SK-N-SH (cell line): ENCODE measurements at regions not wholly inside any gene's neighbourhood (a gene's known extent, or its start where the extent isn't known, plus 50 kb on each side); places are given as distances from the start of the nearest gene placed in this dataset.

Source experiments
- CTCF ChIA-PET: fragments of 300-600, 350-600 bp; formaldehyde crosslinking; extraction: SDS; loops from one replicate; lab custom pipeline; 2021; lab: Yijun Ruan, JAX
- POLR2A ChIA-PET: fragments of 350-600 bp; sonication (Branson Sonifier 250); formaldehyde crosslinking; extraction: SDS; loops from one replicate; lab custom pipeline; 2020; ENCODE audit warnings: antibody characterized with exemption, inconsistent platforms; lab: Yijun Ruan, JAX
- DNase-seq: peaks from one replicate; pipeline ENCODE4 v3.0.0; 2012
- H2AFZ ChIP-seq: fragments of 200-600 bp; sonication (generic); 2 replicates; pipeline ENCODE4 v1.8.1; 2016; ENCODE audit warnings: antibody characterized with exemption, mild to moderate bottlenecking, low read depth
- H3F3A ChIP-seq: fragments of 200-600 bp; sonication (generic); replicated peaks from 2 replicates; pipeline ENCODE3; 2016; ENCODE audit warnings: antibody characterized with exemption, mild to moderate bottlenecking; ENCODE audit not compliant: insufficient read depth
- H3K27ac ChIP-seq, 2 experiments: fragments of 200-500 bp in 1 of 2; fragments of 200-600 bp in 1 of 2; sonication (Bioruptor generic) in 1 of 2; sonication (generic), shearing (Covaris generic) in 1 of 2; 2 replicates each; pipeline versions ENCODE4 v1.5.1 to v1.6.1; 2014 to 2016; ENCODE audit warnings: low read depth in 2 of 2, inconsistent platforms in 1 of 2, low read length in 1 of 2, mild to moderate bottlenecking in 1 of 2, mixed read lengths in 1 of 2
- H3K27me3 ChIP-seq: fragments of 200-600 bp; sonication (generic), shearing (Covaris generic); 2 replicates; pipeline ENCODE4 v1.6.1; 2016; ENCODE audit warnings: mixed run types; ENCODE audit not compliant: insufficient read depth
- H3K36me3 ChIP-seq, 2 experiments: fragments of 200-500 bp in 1 of 2; fragments of 200-600 bp in 1 of 2; sonication (Bioruptor generic) in 1 of 2; sonication (generic) in 1 of 2; replicated peaks in 1 of 2; 2 replicates each; pipeline versions ENCODE3 to v1.5.1; 2014 to 2016; ENCODE audit warnings: low read length in 1 of 2, mild to moderate bottlenecking in 1 of 2; ENCODE audit not compliant: insufficient read depth in 2 of 2, control insufficient read depth in 1 of 2
- H3K4me1 ChIP-seq, 2 experiments: fragments of 200-500 bp in 1 of 2; fragments of 200-600 bp in 1 of 2; sonication (Bioruptor generic) in 1 of 2; sonication (generic), shearing (Covaris generic) in 1 of 2; 2 replicates each; pipeline versions ENCODE4 v1.5.1 to v1.6.1; 2014 to 2016; ENCODE audit warnings: low read depth in 1 of 2, low read length in 1 of 2, mixed run types in 1 of 2; ENCODE audit not compliant: insufficient read depth in 2 of 2, control insufficient read depth in 1 of 2
- H3K4me2 ChIP-seq: fragments of 200-600 bp; sonication (generic), shearing (Covaris generic); 2 replicates; pipeline ENCODE4 v1.6.1; 2017; ENCODE audit warnings: mixed run types
- H3K4me3 ChIP-seq, 2 experiments: fragments of 200-500 bp in 1 of 2; fragments of 200-600 bp in 1 of 2; sonication (Bioruptor generic) in 1 of 2; sonication (generic), shearing (Covaris generic) in 1 of 2; 2 replicates each; pipeline versions ENCODE4 v1.5.1 to v1.8.1; 2014 to 2016; ENCODE audit warnings: low read depth in 2 of 2, inconsistent platforms in 1 of 2, low read length in 1 of 2, mild to moderate bottlenecking in 1 of 2, mixed read lengths in 1 of 2, moderate library complexity in 1 of 2
- H3K79me2 ChIP-seq: fragments of 200-600 bp; sonication (generic); 2 replicates; pipeline ENCODE4 v1.8.1; 2017; ENCODE audit warnings: mild to moderate bottlenecking; ENCODE audit not compliant: insufficient read depth
- H3K9ac ChIP-seq: fragments of 200-600 bp; sonication (generic); 2 replicates; pipeline ENCODE4 v1.6.1; 2017; ENCODE audit warnings: mixed run types
- H3K9me2 ChIP-seq: fragments of 200-600 bp; sonication (generic); 2 replicates; pipeline ENCODE4 v1.6.1; 2017; ENCODE audit warnings: mixed run types
- H3K9me3 ChIP-seq: fragments of 200-600 bp; sonication (generic); 2 replicates; pipeline ENCODE4 v1.6.1; 2017; ENCODE audit warnings: mixed run types, mild to moderate bottlenecking, moderate library complexity
- H4K20me1 ChIP-seq: fragments of 200-600 bp; sonication (generic); 2 replicates; pipeline ENCODE4 v1.6.1; 2017; ENCODE audit warnings: mild to moderate bottlenecking, mixed run types; ENCODE audit not compliant: insufficient read depth
- CHD2 ChIP-seq: fragments of 150-350 bp; IDR thresholded peaks from 2 replicates; pipeline ENCODE4 v1.6.1; 2018; ENCODE audit warnings: low read length; ENCODE audit not compliant: partially characterized antibody
- EP300 ChIP-seq, 2 experiments: IDR thresholded peaks; 2 replicates each; pipeline versions ENCODE4 v1.4.0 to v1.6.1; 2012; ENCODE audit warnings: borderline replicate concordance in 1 of 2, low read depth in 1 of 2, low read length in 1 of 2
- EZH2phosphoT487 ChIP-seq: fragments of 200-600 bp; sonication (generic); IDR thresholded peaks from 2 replicates; pipeline ENCODE4 v1.6.1; 2017; ENCODE audit warnings: low read depth, mixed run types, mild to moderate bottlenecking, antibody characterized with exemption, moderate library complexity, borderline replicate concordance
- FOXJ3 ChIP-seq: sonication (generic); formaldehyde crosslinking; IDR thresholded peaks from 2 replicates; pipeline ENCODE4 v1.5.1; 2020; ENCODE audit warnings: mild to moderate bottlenecking, missing genetic modification reagents
- FOXM1 ChIP-seq: IDR thresholded peaks from 2 replicates; pipeline ENCODE4 v1.4.0; 2012; ENCODE audit warnings: low read depth, mild to moderate bottlenecking
- GATA2 ChIP-seq: sonication (generic); formaldehyde crosslinking; IDR thresholded peaks from 2 replicates; pipeline ENCODE4 v1.5.0; 2020; ENCODE audit warnings: mild to moderate bottlenecking, missing genetic modification reagents
- JUND ChIP-seq: IDR thresholded peaks from 2 replicates; pipeline ENCODE4 v1.4.0; 2012
- MXI1 ChIP-seq: IDR thresholded peaks from 2 replicates; pipeline ENCODE4 v1.6.1; 2012; ENCODE audit warnings: mild to moderate bottlenecking, low read depth, low read length, improper control_type of control experiment
- NFIC ChIP-seq: IDR thresholded peaks from 2 replicates; pipeline ENCODE4 v1.4.0; 2012; ENCODE audit warnings: borderline replicate concordance
- RCOR1 ChIP-seq: fragments of 150-350 bp; IDR thresholded peaks from 2 replicates; pipeline ENCODE4 v1.6.1; 2017; ENCODE audit warnings: antibody characterized with exemption, low read length
- RXRA ChIP-seq: IDR thresholded peaks from 2 replicates; pipeline ENCODE4 v1.4.0; 2012; ENCODE audit warnings: low read depth, mild to moderate bottlenecking, borderline replicate concordance
- SIN3A ChIP-seq: IDR thresholded peaks from 2 replicates; pipeline ENCODE4 v1.6.1; 2012; ENCODE audit warnings: low read depth, mild to moderate bottlenecking, low read length, moderate library complexity, borderline replicate concordance
- SMC3 ChIP-seq: IDR thresholded peaks from 2 replicates; pipeline ENCODE4 v1.6.1; 2012; ENCODE audit warnings: low read depth, low read length, improper control_type of control experiment
- TCF12 ChIP-seq: IDR thresholded peaks from 2 replicates; pipeline ENCODE4 v1.4.0; 2012
- TEAD4 ChIP-seq: IDR thresholded peaks from 2 replicates; pipeline ENCODE4 v1.4.0; 2012; ENCODE audit warnings: mild to moderate bottlenecking, borderline replicate concordance; ENCODE audit not compliant: insufficient read depth
- YY1 ChIP-seq: IDR thresholded peaks from 2 replicates; pipeline ENCODE4 v1.4.0; 2012; ENCODE audit warnings: low read depth, mild to moderate bottlenecking
- WGBS: methylation state at CpG from one replicate; pipeline ENCODE4 v1.1.6; 2017; ENCODE audit warnings: low lambda C conversion rate; 5-methylcytosine and 5-hydroxymethylcytosine counted together
- TF ChIP-seq, protein P1 (sequence below): IDR thresholded peaks from 2 replicates; pipeline ENCODE4 v1.4.0; 2012; ENCODE audit warnings: low read depth, borderline replicate concordance
- TF ChIP-seq, protein P2 (sequence below): fragments of 200-600 bp; sonication (generic); IDR thresholded peaks from 2 replicates; pipeline ENCODE4 v1.6.1; 2017; ENCODE audit warnings: antibody characterized with exemption, mild to moderate bottlenecking, moderate library complexity

DNA sequence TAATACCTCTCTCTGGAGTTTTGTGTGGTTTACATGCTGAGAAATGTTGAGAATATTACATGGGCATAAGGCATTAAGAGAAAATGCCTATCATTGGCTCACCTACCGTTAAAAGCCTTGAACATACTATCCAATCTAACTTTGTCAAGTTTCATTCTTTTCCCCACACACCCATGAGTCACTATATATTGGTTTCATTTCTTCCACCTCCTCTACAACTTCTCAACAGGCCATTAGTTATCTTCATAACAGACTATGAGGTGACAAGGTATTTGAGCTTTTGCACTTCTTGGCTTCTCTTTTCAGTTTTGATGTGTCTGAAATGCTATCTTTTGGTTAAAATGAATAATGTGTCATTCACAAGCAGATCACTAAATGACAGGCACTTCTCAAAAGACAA lies 288.0 kb downstream of the KCNN2 start:
- H3K36me3 ChIP-seq: no peaks in the 10 kb centered on the region
- H3F3A ChIP-seq: no peaks in the 10 kb centered on the region
- TF ChIP-seq SIN3A (no peak), FOXJ3 (no peak), TEAD4 (no peak), CHD2 (no peak), SMC3 (no peak), EP300 (IDR thresholded peaks at IDR 0.05; ENCODE audit: borderline replicate concordance in 1 of 2, low read depth in 1 of 2, low read length in 1 of 2) (no peak), TCF12 (no peak), GATA2 (CRISPR knock-in tag) (no peak), FOXM1 (no peak), JUND (no peak), MXI1 (no peak), NFIC (no peak), RXRA (no peak)
- TF ChIP-seq, protein P1, sequence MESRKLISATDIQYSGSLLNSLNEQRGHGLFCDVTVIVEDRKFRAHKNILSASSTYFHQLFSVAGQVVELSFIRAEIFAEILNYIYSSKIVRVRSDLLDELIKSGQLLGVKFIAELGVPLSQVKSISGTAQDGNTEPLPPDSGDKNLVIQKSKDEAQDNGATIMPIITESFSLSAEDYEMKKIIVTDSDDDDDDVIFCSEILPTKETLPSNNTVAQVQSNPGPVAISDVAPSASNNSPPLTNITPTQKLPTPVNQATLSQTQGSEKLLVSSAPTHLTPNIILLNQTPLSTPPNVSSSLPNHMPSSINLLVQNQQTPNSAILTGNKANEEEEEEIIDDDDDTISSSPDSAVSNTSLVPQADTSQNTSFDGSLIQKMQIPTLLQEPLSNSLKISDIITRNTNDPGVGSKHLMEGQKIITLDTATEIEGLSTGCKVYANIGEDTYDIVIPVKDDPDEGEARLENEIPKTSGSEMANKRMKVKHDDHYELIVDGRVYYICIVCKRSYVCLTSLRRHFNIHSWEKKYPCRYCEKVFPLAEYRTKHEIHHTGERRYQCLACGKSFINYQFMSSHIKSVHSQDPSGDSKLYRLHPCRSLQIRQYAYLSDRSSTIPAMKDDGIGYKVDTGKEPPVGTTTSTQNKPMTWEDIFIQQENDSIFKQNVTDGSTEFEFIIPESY: no peak
- CTCF ChIA-PET: no interaction called here
- no peaks in the 10 kb centered on the region for H3K4me1 ChIP-seq
- H3K79me2 ChIP-seq: no peaks in the 10 kb centered on the region
- no peak for DNase-seq
- POLR2A ChIA-PET: no interaction called here
- no peaks in the 10 kb centered on the region for H3K9me2 ChIP-seq
- no peak overlapping the region for H3K9ac ChIP-seq
- H3K27ac ChIP-seq: no peak overlapping the region
- no peak overlapping the region for H3K4me2 ChIP-seq
- no peaks in the 10 kb centered on the region for H3K27me3 ChIP-seq
- no peaks in the 10 kb centered on the region for H3K9me3 ChIP-seq
- H3K4me3 ChIP-seq: no peak overlapping the region
- no peaks in the 10 kb centered on the region for H4K20me1 ChIP-seq
- H2AFZ ChIP-seq: no peak overlapping the region
- WGBS: 11% methylated on average over 1 of the region's 1 CpG

DNA sequence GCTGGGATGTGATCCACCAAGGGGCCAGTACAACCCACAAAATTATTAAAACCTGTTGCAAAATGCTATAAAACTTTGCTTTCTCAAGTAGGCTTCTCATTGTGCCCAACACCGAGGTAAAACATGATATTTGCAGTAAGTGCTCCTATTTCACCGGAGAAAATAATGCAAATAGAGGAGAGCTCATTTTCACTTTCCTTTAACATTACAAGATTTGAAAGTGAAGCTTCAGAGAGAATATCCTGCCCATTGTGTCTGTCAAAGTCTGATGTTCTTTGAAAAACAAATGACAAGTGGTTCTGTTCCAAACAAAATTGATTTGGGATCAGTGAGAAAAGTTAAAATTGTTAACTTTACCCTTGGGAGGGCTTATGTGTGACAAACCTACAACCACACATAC lies 287.1 kb downstream of the KCNN2 start:
- CTCF ChIA-PET: interaction anchor here (0.6 kb wide), 1 partner anchor 261 kb away, joined by 3 read pairs; no protein-coding TSS in a partner anchor
- DNase-seq: no peak
- Histone ChIP-seq H2AFZ (no peak overlapping the region), H3K27ac (no peak overlapping the region), H4K20me1 (no peaks in the 10 kb centered on the region), H3K9me2 (no peaks in the 10 kb centered on the region), H3K9ac (no peak overlapping the region), H3K4me3 (no peak overlapping the region), H3F3A (no peaks in the 10 kb centered on the region), H3K4me1 (no peaks in the 10 kb centered on the region), H3K79me2 (no peaks in the 10 kb centered on the region), H3K36me3 (no peaks in the 10 kb centered on the region), H3K4me2 (no peak overlapping the region), H3K27me3 (no peaks in the 10 kb centered on the region), H3K9me3 (no peaks in the 10 kb centered on the region)
- TF ChIP-seq EP300 (IDR thresholded peaks at IDR 0.05; ENCODE audit: borderline replicate concordance in 1 of 2, low read depth in 1 of 2, low read length in 1 of 2) (no peak), RCOR1 (no peak), EZH2phosphoT487 (no peak), YY1 (no peak)
- TF ChIP-seq, protein P2, sequence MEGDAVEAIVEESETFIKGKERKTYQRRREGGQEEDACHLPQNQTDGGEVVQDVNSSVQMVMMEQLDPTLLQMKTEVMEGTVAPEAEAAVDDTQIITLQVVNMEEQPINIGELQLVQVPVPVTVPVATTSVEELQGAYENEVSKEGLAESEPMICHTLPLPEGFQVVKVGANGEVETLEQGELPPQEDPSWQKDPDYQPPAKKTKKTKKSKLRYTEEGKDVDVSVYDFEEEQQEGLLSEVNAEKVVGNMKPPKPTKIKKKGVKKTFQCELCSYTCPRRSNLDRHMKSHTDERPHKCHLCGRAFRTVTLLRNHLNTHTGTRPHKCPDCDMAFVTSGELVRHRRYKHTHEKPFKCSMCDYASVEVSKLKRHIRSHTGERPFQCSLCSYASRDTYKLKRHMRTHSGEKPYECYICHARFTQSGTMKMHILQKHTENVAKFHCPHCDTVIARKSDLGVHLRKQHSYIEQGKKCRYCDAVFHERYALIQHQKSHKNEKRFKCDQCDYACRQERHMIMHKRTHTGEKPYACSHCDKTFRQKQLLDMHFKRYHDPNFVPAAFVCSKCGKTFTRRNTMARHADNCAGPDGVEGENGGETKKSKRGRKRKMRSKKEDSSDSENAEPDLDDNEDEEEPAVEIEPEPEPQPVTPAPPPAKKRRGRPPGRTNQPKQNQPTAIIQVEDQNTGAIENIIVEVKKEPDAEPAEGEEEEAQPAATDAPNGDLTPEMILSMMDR: no peak
- POLR2A ChIA-PET: no interaction called here
- whole genome bisulfite sequencing: 4% methylated on average over 2 of the region's 2 CpGs
